Upper lobe of left lung (tissue), 6 donors: ENCODE measurements at regions not wholly inside any gene's neighbourhood (a gene's known extent, or its start where the extent isn't known, plus 50 kb on each side); places are given as distances from the start of the nearest gene placed in this dataset.
A peak's percentile ranks its signal among the peaks of the same experiment; 100 is the strongest.

Source experiments
- ATAC-seq, 2 donors: fragments of 200-7000 bp; cut with Tn5 transposase; one replicate each; pipeline ENCODE4 v1.9.1; 2022; ENCODE audit warnings: mild to moderate bottlenecking in 2 of 2, moderate library complexity in 2 of 2; ENCODE audit not compliant: low FRiP score in 2 of 2
- DNase-seq, 2 donors: peaks; one replicate each; pipeline ENCODE4 v3.0.0-alpha.2; 2019 to 2020
- H3K27ac ChIP-seq, 4 donors: fragments of 200-600 bp; sonication (generic); one replicate each; pipeline ENCODE4 v1.5.1; 2016 to 2019
- H3K27me3 ChIP-seq, 4 donors: fragments of 200-600 bp; sonication (generic); one replicate each; pipeline ENCODE4 v1.5.1; 2017 to 2019
- H3K36me3 ChIP-seq, 4 donors: fragments of 200-600 bp; sonication (generic); one replicate each; pipeline ENCODE4 v1.5.1; 2016 to 2019
- H3K4me1 ChIP-seq, 4 donors: fragments of 200-600 bp; sonication (generic); one replicate each; pipeline ENCODE4 v1.5.1; 2018 to 2019
- H3K4me3 ChIP-seq, 4 donors: fragments of 200-600 bp; sonication (generic); one replicate each; pipeline ENCODE4 v1.5.1; 2017 to 2019; ENCODE audit warnings: mild to moderate bottlenecking in 2 of 4, moderate library complexity in 1 of 4
- H3K9me3 ChIP-seq, 4 donors: fragments of 200-600 bp; sonication (generic); one replicate each; pipeline ENCODE4 v1.5.1; 2018 to 2019
- EP300 ChIP-seq, 4 donors: sonication (generic); formaldehyde crosslinking; IDR thresholded peaks; one replicate each; pipeline ENCODE4 v1.5.1; 2017; ENCODE audit warnings: antibody characterized with exemption in 4 of 4, control low read depth in 2 of 4
- POLR2A ChIP-seq, 4 donors: fragments of 450-650 bp; IDR thresholded peaks; one replicate each; pipeline ENCODE4 v1.5.1; 2016 to 2017; ENCODE audit warnings: antibody characterized with exemption in 4 of 4, mild to moderate bottlenecking in 2 of 4
- POLR2AphosphoS5 ChIP-seq, 2 donors: sonication (generic); formaldehyde crosslinking; IDR thresholded peaks; one replicate each; pipeline ENCODE4 v1.5.1; 2017; ENCODE audit warnings: antibody characterized with exemption in 2 of 2
- WGBS, 2 donors: methylation state at CpG; one replicate each; pipeline ENCODE4 v1.1.5; 2017 to 2018; 5-methylcytosine and 5-hydroxymethylcytosine counted together
- TF ChIP-seq, protein P1 (sequence below), 6 experiments: fragments of 450-650 bp in 4 of 6; fragments of 200-600 bp in 2 of 6; sonication (generic) in 2 of 6; IDR thresholded peaks; one replicate each; pipeline ENCODE4 v1.5.1; 2016 to 2019; ENCODE audit warnings: antibody characterized with exemption in 6 of 6
- donor health status: DM: no; HTN: no; CAD: no; lungs with moderate emphysema.
- donor health status: DM: no; HTN: yes; CAD: no; lungs with severe emphysema.

DNA sequence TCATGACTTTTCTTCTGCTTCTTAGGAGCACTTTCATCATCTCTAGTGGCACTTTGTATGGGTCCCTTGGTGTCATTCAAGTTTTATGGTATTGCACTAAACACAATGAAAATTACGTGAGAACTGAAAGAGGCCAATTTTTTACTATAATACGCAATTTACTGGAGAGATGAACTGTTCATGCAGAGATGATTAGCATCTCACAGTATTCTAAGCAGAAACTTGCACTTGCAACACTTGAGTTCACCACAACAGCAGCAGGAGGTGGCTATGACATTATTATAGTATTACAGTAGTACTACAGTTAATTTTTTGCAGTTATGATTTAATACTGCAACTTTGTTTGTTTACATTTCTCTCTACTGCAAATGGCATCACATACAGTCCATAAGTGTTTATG lies 793.1 kb upstream of the CRIM1 start:
- no peaks in the 10 kb centered on the region for H3K27me3 ChIP-seq
- no peak for ATAC-seq
- 90 to 93% methylated on average over 2 of the region's 2 CpGs for WGBS, 2 donors
- TF ChIP-seq, protein P1, sequence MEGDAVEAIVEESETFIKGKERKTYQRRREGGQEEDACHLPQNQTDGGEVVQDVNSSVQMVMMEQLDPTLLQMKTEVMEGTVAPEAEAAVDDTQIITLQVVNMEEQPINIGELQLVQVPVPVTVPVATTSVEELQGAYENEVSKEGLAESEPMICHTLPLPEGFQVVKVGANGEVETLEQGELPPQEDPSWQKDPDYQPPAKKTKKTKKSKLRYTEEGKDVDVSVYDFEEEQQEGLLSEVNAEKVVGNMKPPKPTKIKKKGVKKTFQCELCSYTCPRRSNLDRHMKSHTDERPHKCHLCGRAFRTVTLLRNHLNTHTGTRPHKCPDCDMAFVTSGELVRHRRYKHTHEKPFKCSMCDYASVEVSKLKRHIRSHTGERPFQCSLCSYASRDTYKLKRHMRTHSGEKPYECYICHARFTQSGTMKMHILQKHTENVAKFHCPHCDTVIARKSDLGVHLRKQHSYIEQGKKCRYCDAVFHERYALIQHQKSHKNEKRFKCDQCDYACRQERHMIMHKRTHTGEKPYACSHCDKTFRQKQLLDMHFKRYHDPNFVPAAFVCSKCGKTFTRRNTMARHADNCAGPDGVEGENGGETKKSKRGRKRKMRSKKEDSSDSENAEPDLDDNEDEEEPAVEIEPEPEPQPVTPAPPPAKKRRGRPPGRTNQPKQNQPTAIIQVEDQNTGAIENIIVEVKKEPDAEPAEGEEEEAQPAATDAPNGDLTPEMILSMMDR (IDR thresholded peaks at IDR 0.05) = no peak
- TF ChIP-seq POLR2AphosphoS5 (IDR thresholded peaks at IDR 0.05) (no peak), POLR2A (IDR thresholded peaks at IDR 0.05) (no peak), EP300 (IDR thresholded peaks at IDR 0.05) (no peak)
- no peaks in the 10 kb centered on the region for H3K36me3 ChIP-seq
- no peak for DNase-seq
- H3K4me1 ChIP-seq = no peaks in the 10 kb centered on the region
- H3K4me3 ChIP-seq = no peak overlapping the region
- H3K9me3 ChIP-seq = no peaks in the 10 kb centered on the region
- no peak overlapping the region for H3K27ac ChIP-seq

DNA sequence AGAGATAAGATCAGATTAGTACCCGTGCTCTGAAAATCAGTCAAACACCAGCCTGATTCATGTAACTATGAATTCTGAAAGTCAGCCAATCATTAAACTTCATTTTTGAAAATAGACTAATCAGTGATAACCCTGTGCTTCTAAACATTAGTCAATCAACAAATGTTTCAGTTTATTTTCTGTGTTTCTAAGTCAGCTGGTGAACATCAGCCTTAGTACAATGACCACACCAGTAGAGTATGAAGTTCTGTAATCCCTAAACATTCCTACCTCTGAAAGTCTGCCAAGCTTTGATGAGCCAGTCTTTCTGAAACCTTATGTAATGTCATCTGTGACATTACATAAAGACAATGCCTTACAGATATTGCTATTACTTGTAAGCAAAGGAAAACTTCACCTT lies 807.4 kb upstream of the CRIM1 start:
- Histone ChIP-seq H3K4me1 (peaks cover 0 to 2% (median 0%) of the 10 kb centered on the region in 4 donors), H3K27ac (no peak overlapping the region), H3K9me3 (no peaks in the 10 kb centered on the region), H3K27me3 (no peaks in the 10 kb centered on the region), H3K36me3 (no peaks in the 10 kb centered on the region), H3K4me3 (no peak overlapping the region)
- WGBS, 2 donors = 33 to 50% methylated on average over 1 of the region's 1 CpG
- DNase-seq (no peak), ATAC-seq (peak in 1 of 2 donors; percentile 73)
- TF ChIP-seq POLR2A (IDR thresholded peaks at IDR 0.05) (no peak), EP300 (IDR thresholded peaks at IDR 0.05) (no peak), POLR2AphosphoS5 (IDR thresholded peaks at IDR 0.05) (no peak)
- TF ChIP-seq, protein P1 (IDR thresholded peaks at IDR 0.05) = no peak

DNA sequence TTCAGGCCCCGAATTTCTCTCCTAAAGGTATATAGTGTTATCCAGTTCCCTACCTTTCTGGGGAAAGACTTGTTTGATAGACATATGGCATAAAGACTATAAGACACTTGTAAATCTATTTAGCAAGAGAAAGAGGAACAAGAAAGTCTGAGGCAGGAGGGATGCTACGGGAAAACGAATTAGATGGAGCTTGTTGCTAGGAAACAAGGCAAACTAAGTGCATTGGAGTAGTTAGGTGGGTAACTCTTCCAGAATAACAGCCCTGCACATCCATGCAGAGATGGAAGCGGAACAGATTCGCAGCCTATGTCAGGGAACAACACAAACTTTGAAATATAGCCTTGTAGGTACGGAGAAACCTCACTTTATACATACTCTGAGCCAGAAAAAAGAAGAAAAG lies 810.3 kb upstream of the CRIM1 start:
- ATAC-seq (no peak), DNase-seq (no peak)
- no peaks in the 10 kb centered on the region for H3K36me3 ChIP-seq
- no peak overlapping the region for H3K27ac ChIP-seq
- WGBS, 2 donors = 87 to 89% methylated on average over 6 of the region's 6 CpGs
- TF ChIP-seq POLR2AphosphoS5 (IDR thresholded peaks at IDR 0.05) (no peak), POLR2A (IDR thresholded peaks at IDR 0.05) (no peak), EP300 (IDR thresholded peaks at IDR 0.05) (no peak)
- TF ChIP-seq, protein P1 (IDR thresholded peaks at IDR 0.05) = no peak
- peaks cover 0 to 2% (median 0%) of the 10 kb centered on the region in 4 donors for H3K4me1 ChIP-seq
- H3K9me3 ChIP-seq = no peaks in the 10 kb centered on the region
- H3K27me3 ChIP-seq = no peaks in the 10 kb centered on the region
- H3K4me3 ChIP-seq = no peak overlapping the region

DNA sequence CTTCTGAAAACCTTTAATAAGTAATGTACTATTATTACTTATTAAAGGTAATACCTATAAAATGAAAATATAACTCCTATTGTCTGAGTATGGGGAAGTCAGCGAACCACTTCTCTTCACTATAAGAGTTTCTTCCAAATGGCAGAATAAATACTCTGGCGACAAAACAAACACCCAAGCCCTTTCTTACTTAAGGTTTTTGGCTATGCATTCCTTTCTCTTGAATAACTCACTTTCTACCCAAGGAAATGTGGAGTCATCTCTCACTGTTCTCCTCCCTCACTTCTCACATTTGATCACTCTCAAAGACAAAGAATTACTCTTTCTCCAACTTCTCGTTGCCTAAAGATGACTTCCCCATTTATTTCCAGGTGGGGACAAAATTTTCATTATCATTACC lies 816.8 kb upstream of the CRIM1 start:
- no peak for ATAC-seq
- no peak for DNase-seq
- TF ChIP-seq POLR2AphosphoS5 (IDR thresholded peaks at IDR 0.05) (no peak), EP300 (IDR thresholded peaks at IDR 0.05) (no peak), POLR2A (IDR thresholded peaks at IDR 0.05) (no peak)
- TF ChIP-seq, protein P1 (IDR thresholded peaks at IDR 0.05) = no peak

DNA sequence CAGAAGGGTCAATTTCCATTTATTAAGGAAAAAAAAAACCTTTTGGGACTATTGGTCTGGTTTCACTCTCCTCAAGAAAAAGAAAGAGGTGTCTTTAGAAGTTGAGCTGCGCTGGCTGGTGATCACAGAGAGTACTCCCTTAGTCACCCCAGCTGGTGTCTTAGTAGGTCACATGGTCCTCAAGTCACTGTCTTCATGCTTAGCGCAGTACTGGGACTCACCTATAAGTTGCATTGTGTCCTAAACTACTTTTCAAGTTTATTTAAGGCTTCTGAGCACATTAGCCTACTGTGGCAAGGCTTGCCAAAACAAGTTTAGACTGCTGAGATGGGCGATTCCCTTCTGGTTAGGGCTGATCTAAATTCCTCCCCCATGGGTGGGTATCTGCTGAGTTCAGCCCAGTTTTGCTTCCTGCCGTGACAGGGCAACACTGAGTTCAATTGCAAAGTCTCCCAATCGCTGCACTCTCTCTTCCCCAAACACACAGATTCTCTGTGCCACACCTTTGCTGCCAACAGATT lies 824.9 kb upstream of the CRIM1 start:
- no peaks in the 10 kb centered on the region for H3K27me3 ChIP-seq
- TF ChIP-seq POLR2A (IDR thresholded peaks at IDR 0.05) (no peak), EP300 (IDR thresholded peaks at IDR 0.05) (no peak), POLR2AphosphoS5 (IDR thresholded peaks at IDR 0.05) (no peak)
- TF ChIP-seq, protein P1 (IDR thresholded peaks at IDR 0.05) = no peak
- no peak for ATAC-seq
- no peaks in the 10 kb centered on the region for H3K4me1 ChIP-seq
- H3K36me3 ChIP-seq = no peaks in the 10 kb centered on the region
- 87 to 90% methylated on average over 5 of the region's 5 CpGs for WGBS, 2 donors
- H3K9me3 ChIP-seq = no peaks in the 10 kb centered on the region
- DNase-seq = no peak
- no peak overlapping the region for H3K4me3 ChIP-seq
- H3K27ac ChIP-seq = no peak overlapping the region

More for the DNA sequence above, 816.8 kb upstream of the CRIM1 start:
- H3K27ac ChIP-seq = no peak overlapping the region
- H3K9me3 ChIP-seq = no peaks in the 10 kb centered on the region
- H3K4me1 ChIP-seq = peaks cover 0 to 2% (median 0%) of the 10 kb centered on the region in 4 donors
- no peak overlapping the region for H3K4me3 ChIP-seq
- H3K27me3 ChIP-seq = no peaks in the 10 kb centered on the region
- H3K36me3 ChIP-seq = no peaks in the 10 kb centered on the region
- WGBS, 2 donors = 41 to 75% methylated on average over 3 of the region's 3 CpGs
